ENCODE measurements at regions not wholly inside any gene's neighbourhood (a gene's known extent, or its start where the extent isn't known, plus 50 kb on each side); places are given as distances from the start of the nearest gene placed in this dataset.

- TF ChIP-seq CTCF (conservative IDR thresholded peaks at IDR 0.05; ENCODE audit: low read depth in 2 of 2) (no peak), ZNF331 (CRISPR knock-in tag; IDR thresholded peaks at IDR 0.05; ENCODE audit: low read depth) (no peak), ETS1 (IDR thresholded peaks at IDR 0.05) (no peak)
Measured at GRCh38 chr18:33844232-33844631, 266.2 kb downstream of the ASXL3 start (continued).

- H3K27ac Mint-ChIP-seq: no peak overlapping the region
- Histone ChIP-seq H3K27me3 (ENCODE audit: insufficient read depth) (no peaks in the 10 kb centered on the region), H3K36me3 (ENCODE audit: insufficient read depth) (no peaks in the 10 kb centered on the region), H3K4me2 (no peak overlapping the region), H2AFZ (peak overlapping the region; percentile 16; the same call in 1 of the 2 replicates), H3K27ac (ENCODE audit: low read depth) (no peak overlapping the region), H3K9me2 (ENCODE audit: insufficient read depth) (no peaks in the 10 kb centered on the region), H3K4me3 (no peak overlapping the region), H3F3A (replicated peaks; ENCODE audit: low read depth) (no peaks in the 10 kb centered on the region), H4K20me1 (replicated peaks; ENCODE audit: insufficient read depth) (no peaks in the 10 kb centered on the region), H3K4me1 (ENCODE audit: insufficient read depth) (peaks cover 26% of the 10 kb centered on the region), H3K79me2 (replicated peaks; ENCODE audit: insufficient read depth) (no peaks in the 10 kb centered on the region)
- peaks cover 32% of the 10 kb centered on the region for H3K4me1 Mint-ChIP-seq
- peak; percentile 14 for DNase-seq (ENCODE audit: low spot score)
- H3K27me3 Mint-ChIP-seq (ENCODE audit: insufficient read depth, low read depth, poor library complexity): peaks cover 4% of the 10 kb centered on the region
- ATAC-seq: peak; percentile 15; the same call in 1 of the 3 replicates
- no peak overlapping the region for H3K4me3 Mint-ChIP-seq
- no peaks in the 10 kb centered on the region; the same call in 2 of the 3 replicates for H3K9me3 Mint-ChIP-seq
- no peaks in the 10 kb centered on the region for H3K36me3 Mint-ChIP-seq (ENCODE audit: low read depth)
- TF ChIP-seq EZH2phosphoT487 (IDR thresholded peaks at IDR 0.05; ENCODE audit: unreplicated experiment) (no peak), REST (IDR thresholded peaks at IDR 0.05; ENCODE audit: unreplicated experiment) (no peak), ZNF462 (CRISPR knock-in tag; IDR thresholded peaks at IDR 0.05) (no peak), NANOG (IDR thresholded peaks at IDR 0.05; ENCODE audit: borderline replicate concordance) (no peak), STAT1 (IDR thresholded peaks at IDR 0.05; ENCODE audit: unreplicated experiment) (no peak), JUNB (IDR thresholded peaks at IDR 0.05; ENCODE audit: unreplicated experiment) (no peak), CTCF (conservative IDR thresholded peaks at IDR 0.05; ENCODE audit: low read depth in 2 of 2) (no peak)
Measured at GRCh38 chr18:33841221-33841967, 263.4 kb downstream of the ASXL3 start.

Data from GM23338 (cell line).